Prostate gland (tissue), 2 donors: ENCODE measurements at regions not wholly inside any gene's neighbourhood (a gene's known extent, or its start where the extent isn't known, plus 50 kb on each side); places are given as distances from the start of the nearest gene placed in this dataset.

Source experiments
- CTCF ChIP-seq, 4 experiments: fragments of 200-600 bp in 2 of 4; fragments of 450-650 bp in 2 of 4; sonication (generic) in 2 of 4; IDR thresholded peaks; 1 replicate in 3 of 4; 2 replicates in 1 of 4; pipeline ENCODE4 v1.5.1; 2016 to 2019; ENCODE audit warnings: antibody characterized with exemption in 4 of 4, mild to moderate bottlenecking in 2 of 4, moderate library complexity in 2 of 4
- POLR2A ChIP-seq: fragments of 450-650 bp; IDR thresholded peaks from one replicate; pipeline ENCODE4 v1.6.1; 2016; ENCODE audit warnings: antibody characterized with exemption, mild to moderate bottlenecking
- POLR2AphosphoS5 ChIP-seq: sonication (generic); formaldehyde crosslinking; IDR thresholded peaks from one replicate; pipeline ENCODE4 v1.6.1; 2017; ENCODE audit warnings: antibody characterized with exemption

- no peak for TF ChIP-seq CTCF (IDR thresholded peaks at IDR 0.05)
- TF ChIP-seq POLR2A = no peak
- TF ChIP-seq POLR2AphosphoS5 = no peak
Observed at GRCh38 chr6:98041921-98042320, 758.9 kb upstream of the MMS22L start.
